Glomerular visceral epithelial cell (primary cell): ENCODE measurements at regions not wholly inside any gene's neighbourhood (a gene's known extent, or its start where the extent isn't known, plus 50 kb on each side); places are given as distances from the start of the nearest gene placed in this dataset.

Source experiments
- DNase-seq: peaks from one replicate; pipeline ENCODE4 v3.0.0-alpha.2; 2016; ENCODE audit errors: extremely low spot score

DNA sequence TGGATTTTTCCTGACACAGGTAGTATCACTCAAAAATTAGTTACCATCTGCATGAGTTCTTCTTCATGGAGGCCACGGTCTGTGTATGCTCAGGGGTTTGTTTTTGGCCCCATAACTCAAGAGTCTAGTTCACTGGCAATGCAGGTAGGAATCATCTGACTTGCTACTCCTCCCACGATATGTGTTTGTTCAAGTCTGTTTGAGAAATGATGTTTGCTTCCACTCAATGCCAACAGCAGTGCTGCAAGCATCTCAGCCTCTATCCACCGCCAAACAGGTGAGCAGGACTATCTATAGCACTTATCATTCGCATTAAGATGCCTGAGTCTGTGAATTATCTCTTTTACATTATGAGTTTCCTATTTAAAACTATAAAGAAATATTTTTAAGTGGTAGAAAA lies 264.8 kb upstream of the PTGER4 start:
- no peak for DNase-seq

- no peak for DNase-seq
These were observed 266.0 kb upstream of the PTGER4 start for GRCh38 chr5:40413743-40414142.

DNA sequence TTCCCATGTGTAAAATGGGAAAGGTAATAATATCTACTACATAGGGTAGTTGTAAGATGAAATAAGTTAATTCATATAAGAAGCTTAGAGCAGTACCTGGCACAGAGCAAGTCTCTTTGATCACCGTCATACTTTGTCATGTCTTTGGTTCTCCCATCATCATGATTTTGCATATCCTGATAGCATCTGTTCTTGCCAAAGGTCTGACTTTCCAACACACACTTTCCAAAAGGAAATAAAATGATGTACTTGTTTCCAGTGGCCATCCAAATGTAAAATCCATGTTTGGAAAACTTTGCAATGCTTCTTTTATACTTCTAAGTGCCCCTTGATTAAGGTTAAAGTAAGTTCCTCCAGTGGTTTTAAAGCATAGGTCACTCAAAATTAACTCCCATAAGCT lies 266.9 kb upstream of the PTGER4 start:
- DNase-seq = no peak

DNA sequence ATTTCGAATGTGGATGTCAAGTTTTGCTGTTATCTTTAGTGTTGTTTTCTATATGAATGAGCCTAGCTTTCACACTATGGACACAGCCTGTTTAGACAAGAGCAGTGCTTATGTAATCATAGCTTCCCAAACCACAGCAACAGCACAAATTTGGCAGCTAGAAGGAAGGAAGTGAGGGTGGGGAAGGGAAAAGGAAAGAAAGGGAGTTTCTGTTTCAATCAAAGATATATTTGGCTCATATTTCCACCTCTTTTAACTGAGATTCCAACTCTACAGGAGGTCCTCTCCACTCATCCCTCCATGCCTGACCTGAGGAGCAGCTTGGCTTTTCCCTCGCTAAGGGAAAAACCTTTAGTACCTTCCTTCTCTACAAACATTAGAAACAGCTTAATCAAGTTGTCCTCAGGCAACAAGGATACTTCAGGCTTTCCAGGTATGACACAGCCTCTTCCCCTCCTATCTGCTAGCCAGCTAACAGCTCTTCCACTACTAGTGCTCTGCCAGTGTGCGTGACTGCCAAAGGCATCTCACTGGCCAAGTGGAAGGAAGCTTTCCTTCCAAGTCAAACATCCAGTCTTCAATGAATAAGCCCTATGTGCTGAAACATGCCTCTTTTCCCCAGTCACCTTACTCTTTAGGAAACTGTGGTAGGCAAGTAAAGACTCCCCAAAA lies 268.6 kb upstream of the PTGER4 start:
- DNase-seq = peak; percentile 8

DNA sequence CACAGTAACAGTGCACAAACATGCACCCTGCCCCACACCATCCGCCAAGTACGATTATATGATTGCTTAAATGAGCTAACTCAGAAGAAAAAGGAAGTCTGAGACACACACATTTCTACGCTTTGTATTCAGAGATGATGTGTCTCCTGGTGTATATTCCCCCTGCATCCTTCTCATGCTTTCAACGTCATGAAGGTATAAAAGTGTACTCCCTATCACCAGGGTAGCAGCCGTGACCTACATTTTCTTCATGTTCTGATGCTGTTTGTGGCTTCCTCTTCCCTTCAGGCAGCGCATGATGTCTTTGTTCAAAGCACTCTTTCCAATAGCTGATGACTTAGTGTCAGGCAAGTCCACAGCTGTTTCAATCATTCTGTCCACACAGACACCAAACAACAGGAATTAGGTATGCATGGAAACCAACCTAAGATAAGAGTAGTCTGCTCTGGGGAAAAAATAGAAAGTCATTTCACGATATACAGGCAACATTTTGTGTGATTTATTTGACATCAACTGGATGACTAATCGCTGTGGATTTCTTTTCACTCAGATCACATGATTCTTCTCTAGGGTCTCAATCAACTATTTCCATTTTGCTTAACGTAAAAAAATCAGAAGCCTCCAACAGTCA lies 269.4 kb upstream of the PTGER4 start:
- DNase-seq = peak; percentile 35

DNA sequence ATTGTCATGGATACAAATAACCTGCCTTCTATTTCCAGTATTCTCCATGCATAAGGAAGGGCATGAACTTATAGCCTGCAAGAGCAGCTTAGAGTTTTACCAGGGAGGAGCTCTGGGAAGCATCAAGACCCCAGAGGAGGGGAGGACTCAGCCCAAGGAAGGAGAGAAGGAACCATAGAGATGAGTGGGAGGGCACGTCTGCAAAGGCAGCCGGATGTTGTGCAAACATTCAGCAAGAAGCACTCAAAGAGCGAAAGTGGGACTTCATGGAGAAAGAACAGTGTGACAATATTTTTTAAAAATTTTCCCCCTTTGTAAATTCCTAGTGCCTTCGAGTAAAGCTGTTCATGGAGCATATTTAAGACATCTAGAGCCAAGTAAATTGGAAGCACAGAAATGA lies 270.1 kb upstream of the PTGER4 start:
- DNase-seq = no peak

DNA sequence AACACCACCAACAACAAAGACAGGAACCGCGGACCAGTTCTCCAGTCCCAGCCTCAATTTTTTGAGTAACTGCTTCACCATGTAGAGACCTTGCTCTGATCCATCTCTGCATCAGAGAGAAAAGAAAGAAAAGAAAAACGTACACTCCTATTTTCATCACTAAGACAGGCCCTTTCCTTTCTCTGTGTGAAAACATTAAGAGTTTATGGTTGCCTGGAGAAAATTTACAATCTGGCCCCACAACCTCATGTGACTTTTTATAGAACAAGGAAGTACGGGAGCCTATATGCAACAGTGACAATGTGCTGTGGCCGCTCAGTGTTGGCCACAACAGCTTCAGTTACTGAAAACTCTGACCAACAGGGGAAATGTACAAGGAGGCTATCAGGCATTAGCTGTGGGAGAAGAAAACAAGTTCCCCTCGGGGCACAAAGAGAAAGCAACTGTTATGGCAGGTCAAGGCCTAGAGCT lies 272.9 kb upstream of the PTGER4 start:
- DNase-seq = no peak

DNA sequence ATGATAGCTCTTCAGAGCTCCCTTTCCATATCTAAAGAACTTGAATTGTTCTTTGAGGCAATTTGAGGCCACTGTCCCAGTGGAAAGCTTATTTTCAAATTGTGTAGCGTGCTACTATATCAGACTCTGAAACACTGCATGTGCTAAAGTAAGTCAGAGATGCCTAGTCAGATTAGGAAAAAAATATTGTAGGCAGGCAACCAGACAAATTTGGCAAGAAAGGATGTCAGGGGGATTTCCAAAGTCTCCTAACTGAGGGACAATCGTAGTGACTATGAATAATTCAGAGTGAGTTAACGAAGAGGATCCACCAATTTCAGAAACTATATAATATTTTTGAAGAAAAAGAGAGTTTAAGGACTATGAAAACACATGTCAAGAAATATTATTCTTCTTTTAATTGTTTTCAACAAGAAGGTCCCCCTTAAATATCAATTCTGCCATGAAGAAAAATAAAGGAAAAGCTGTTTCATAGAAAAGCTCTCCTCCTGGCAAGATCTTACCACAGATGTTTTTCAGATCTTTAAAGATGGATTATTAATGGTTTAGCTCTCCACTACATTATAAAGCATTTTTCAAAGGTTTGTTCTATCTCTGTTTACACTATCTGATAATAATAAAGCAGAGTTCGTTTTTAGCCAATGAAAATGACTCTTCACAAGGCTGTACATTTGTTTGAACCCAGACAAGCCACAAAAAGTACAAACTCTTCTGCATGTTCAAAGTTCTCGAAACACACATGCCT lies 273.5 kb upstream of the PTGER4 start:
- DNase-seq = no peak

DNA sequence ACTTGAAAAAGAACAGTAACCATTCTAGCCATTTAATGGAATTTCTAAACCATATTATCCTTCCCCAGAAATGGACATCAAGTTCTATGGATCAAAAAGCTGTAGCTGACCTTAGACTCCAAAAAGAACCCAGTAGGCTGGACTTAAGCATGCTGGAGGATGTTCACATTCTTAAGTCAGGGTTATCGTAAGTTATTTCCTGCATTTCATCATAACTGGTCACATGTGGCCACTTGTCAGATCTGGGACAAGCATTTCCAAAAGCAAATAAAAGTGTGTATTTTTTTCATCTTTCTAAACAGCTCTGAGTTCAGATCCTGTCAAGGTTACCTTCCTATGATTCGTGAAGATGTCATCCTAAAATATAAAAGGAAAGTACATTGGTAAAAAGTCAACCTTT lies 274.5 kb upstream of the PTGER4 start:
- DNase-seq = no peak

GRCh38 chr5:40404613-40405012 lies 275.1 kb upstream of the PTGER4 start:
- no peak for DNase-seq

DNA sequence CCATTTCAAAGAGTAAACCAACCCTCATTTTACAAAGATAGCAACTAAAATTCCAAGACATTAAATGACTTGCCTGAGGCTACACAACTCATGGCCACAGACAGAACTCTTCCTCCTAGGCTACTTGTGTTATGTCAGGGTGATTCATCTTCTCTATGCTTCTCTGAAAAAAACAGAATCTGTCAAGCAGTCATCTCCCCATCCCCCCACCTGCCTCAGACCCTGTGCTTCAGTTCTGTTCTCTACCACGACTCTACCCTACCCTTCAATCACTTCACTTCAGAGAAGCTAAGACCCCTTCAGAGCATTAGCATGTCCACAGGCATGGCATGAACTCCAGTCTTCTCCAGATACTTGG lies 277.7 kb upstream of the PTGER4 start:
- peak; percentile 27 for DNase-seq

GRCh38 chr5:40401284-40402006 lies 278.3 kb upstream of the PTGER4 start:
- no peak for DNase-seq

DNA sequence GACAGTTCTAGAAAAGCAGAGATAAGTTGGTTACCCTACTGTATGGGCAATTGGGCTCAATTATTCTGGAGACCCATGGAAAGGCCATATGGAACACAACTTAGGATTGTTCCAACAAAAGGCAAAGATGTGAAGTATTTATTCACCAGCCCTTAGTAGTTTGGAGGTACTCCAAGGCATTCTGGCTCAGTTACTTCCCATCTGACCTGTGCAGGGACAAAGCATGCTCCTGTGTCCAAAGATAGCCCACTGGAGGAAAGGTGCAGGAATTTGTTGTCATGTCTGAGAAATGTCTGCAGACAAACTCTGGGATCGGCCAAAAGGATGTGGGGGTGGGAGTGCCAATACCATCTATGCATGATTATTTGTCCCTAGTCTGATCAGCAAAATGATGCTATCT lies 279.5 kb upstream of the PTGER4 start:
- no peak for DNase-seq

DNA sequence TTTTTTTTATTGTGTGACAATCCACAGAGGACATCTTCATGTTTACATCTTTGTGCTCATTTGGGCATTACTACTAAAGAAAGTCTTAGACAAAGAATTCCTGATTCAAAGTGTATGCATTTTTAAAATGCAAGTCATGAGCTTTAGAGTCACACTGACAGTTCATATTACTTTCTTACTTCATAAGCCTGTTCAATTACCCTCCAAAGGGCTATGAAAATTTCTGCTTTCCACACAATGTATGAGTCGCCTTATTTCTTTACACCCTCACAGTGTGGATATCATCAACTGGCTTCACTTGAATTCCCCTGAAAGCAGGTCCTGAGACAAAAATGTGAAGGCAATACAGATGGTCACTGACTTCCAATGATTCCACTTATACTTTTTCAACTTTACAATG lies 280.4 kb upstream of the PTGER4 start:
- peak; percentile 21 for DNase-seq

DNA sequence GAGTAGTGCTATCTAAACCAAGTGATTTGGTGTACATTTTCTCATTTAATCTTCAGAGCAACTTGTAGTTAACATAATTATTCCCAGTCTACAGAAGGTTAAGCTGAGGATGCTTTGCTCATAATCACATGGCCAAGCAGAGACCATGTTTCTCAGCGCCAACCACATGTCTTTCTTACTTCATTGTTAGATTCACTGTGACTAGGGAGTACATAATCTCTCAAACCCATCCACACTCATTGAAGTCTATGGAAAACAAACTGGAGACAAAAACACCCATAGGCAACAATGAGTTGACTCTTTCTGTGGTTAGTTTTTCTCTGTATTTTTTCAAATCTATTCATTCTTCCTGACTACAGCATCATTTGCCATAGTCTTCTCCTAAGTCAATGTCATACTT lies 281.7 kb upstream of the PTGER4 start:
- DNase-seq = no peak

DNA sequence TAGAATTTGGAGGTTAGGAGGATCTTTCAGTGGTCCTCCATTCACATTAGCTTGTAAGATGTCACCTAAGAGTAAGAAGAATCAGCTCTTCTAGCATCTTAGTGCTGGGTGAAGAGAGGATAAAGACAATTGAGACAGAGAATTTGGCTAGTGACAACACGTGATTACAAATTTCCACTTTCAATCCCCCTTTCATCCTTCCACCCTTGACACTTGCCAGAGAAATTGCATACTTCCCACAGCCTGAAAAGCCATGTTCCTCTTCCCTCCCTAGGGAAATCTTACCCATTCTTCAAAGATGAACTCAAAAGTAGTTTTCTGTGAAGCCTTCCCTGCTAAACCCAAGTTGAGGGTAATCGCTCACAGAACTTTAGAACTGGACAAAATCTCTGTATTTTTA lies 282.6 kb upstream of the PTGER4 start:
- no peak for DNase-seq

DNA sequence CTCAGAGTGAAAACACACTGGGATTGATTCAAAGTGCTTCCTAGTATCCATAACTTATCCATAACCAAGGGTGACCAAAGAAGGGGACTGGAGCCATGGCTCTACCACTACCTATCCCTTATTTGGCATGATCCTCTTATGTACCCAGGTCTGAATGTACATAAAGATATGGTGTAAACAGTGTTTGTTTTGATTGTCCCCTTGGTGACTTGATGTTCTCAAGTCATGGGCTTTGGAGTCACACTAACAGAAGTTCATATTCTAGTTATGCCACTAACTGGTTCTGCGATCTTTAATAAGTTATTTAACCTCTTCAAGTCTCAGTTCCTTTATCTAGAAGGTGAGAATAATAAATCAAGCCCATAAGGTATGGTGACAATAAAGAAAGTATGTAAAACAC lies 283.4 kb upstream of the PTGER4 start:
- no peak for DNase-seq

DNA sequence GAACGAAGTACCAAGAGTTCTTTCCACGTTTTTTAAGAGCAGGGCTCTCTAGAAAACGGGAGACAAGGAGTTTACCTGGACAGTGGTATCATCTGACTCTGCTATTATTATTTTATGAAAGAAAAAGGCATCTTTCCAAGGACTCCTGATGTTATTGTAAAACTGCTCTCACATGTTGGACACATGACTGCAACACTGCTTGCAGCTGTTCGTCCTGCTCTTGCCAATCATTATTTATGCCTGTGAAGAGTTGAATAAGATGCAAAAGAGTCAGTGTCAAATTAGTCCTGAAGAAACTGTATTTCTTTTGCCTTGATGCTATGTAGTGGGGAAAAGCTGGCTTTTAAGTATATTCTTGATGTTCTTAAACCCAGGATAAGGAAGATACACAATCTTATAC lies 284.5 kb upstream of the PTGER4 start:
- no peak for DNase-seq

DNA sequence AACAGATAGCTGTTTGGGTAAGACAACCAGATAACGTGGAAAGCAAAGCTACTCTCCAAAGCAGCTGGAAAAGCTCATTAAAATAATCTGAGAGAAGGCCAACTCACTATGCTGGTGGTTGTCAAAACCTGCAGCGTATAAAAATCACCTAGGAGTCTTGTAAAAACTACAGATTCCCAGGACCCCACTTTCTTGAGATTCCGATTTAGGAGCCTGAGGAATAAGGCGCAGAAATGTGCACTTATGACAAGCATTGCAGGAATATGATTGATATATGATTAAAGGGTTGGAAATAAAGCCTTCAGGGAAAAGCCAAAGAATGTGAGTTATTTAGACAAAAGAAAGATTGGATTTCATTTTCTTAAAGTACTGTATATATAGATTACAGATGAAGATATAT lies 285.0 kb upstream of the PTGER4 start:
- DNase-seq = no peak

GRCh38 chr5:40391642-40392041 lies 288.1 kb upstream of the PTGER4 start:
- no peak for DNase-seq

GRCh38 chr5:40390281-40391149 lies 289.2 kb upstream of the PTGER4 start:
- no peak for DNase-seq

DNA sequence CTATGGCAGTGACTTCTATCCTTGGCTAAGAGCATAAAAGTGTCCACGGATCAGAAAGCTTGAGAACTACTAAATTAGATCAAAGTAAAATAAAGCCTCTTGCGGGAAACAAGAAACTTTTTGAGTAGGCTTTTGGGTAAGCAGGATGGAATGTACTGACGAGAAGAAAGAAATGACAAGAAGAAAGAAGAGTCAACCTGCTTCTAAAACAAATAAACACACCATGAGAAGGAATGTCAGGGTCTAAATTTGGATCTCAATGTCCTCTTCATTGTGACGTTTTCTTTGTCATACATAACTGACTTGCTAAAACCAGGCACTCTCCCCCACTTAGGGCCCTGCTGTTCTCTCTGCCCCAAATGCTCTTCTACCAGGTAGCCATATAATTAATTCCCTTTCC lies 290.1 kb upstream of the PTGER4 start:
- no peak for DNase-seq
